ENCODE measurements at regions not wholly inside any gene's neighbourhood (a gene's known extent, or its start where the extent isn't known, plus 50 kb on each side); places are given as distances from the start of the nearest gene placed in this dataset.
"Not testable (repeated sequence)": the region's sequence is repeated elsewhere in the genome, so short reads cannot be mapped to it uniquely, and the experiment has no call there.

DNA sequence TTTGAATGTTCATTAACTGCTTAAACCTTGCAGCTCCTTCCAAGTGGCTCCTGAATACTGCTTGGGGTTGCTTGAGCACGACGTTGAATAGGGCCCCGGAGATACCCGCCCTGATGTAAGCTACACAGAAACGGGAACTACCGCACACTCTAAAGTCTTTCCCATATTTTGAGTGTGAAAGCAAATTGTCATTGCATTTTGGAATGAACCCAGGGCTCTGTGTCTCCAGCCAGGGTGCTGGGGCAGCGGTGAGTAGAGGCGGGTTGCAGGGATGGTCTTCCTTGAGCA is 59.4 kb upstream of the HELT start:
- H3K4me3 ChIP-seq = no peak overlapping the region
- no peak for DNase-seq (ENCODE audit: low spot score in 2 of 2)
- H3K9me3 ChIP-seq = no peaks in the 10 kb centered on the region
- no peaks in the 10 kb centered on the region for H3K27me3 ChIP-seq
- 84% methylated on average over 8 of the region's 8 CpGs for WGBS
- peaks cover 35% of the 10 kb centered on the region for H3K4me1 ChIP-seq
- H3K27ac ChIP-seq = no peak overlapping the region
- no peaks in the 10 kb centered on the region for H3K36me3 ChIP-seq
- no peak for TF ChIP-seq CTCF (IDR thresholded peaks at IDR 0.05)
- TF ChIP-seq POLR2A (IDR thresholded peaks at IDR 0.05) = no peak
- TF ChIP-seq EP300 (IDR thresholded peaks at IDR 0.05) = no peak
- TF ChIP-seq POLR2AphosphoS5 (IDR thresholded peaks at IDR 0.05) = no peak

GRCh38 chr4:184959309-184959708 is 59.0 kb upstream of the HELT start:
- Histone ChIP-seq H3K27ac (no peak overlapping the region), H3K27me3 (no peaks in the 10 kb centered on the region), H3K4me1 (peaks cover 32% of the 10 kb centered on the region), H3K4me3 (no peak overlapping the region), H3K36me3 (no peaks in the 10 kb centered on the region), H3K9me3 (no peaks in the 10 kb centered on the region)
- DNase-seq (ENCODE audit: low spot score in 2 of 2) = no peak
- TF ChIP-seq CTCF (IDR thresholded peaks at IDR 0.05) (no peak), POLR2AphosphoS5 (IDR thresholded peaks at IDR 0.05) (no peak), EP300 (IDR thresholded peaks at IDR 0.05) (no peak), POLR2A (IDR thresholded peaks at IDR 0.05) (no peak)
- 92% methylated on average over 9 of the region's 10 CpGs for WGBS

DNA sequence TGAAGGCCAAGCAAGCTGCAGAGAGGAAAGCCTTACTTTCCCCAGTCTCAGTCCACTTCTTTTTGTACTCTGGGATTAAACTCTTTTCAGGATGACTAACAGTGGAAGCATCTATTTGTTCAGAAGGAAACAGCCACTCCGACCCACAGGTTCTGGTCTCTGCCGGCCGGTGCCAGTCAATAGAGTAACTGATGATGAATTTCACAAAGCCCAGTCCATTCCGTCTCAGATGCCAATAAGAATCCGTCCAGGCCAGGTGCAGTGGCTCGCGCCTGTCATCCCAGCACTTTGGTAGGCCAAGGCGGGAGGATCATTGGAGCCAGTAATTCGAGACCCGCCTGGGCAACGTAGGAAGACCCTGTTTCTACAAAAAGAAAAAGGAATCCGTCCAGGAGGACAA is 58.5 kb upstream of the HELT start:
- H3K27me3 ChIP-seq = no peaks in the 10 kb centered on the region
- no peak overlapping the region for H3K4me3 ChIP-seq
- no peaks in the 10 kb centered on the region for H3K36me3 ChIP-seq
- H3K9me3 ChIP-seq = no peaks in the 10 kb centered on the region
- H3K4me1 ChIP-seq = peaks cover 27% of the 10 kb centered on the region
- H3K27ac ChIP-seq = no peak overlapping the region
- no peak for TF ChIP-seq POLR2AphosphoS5 (IDR thresholded peaks at IDR 0.05)
- TF ChIP-seq POLR2A (IDR thresholded peaks at IDR 0.05) = no peak
- TF ChIP-seq EP300 (IDR thresholded peaks at IDR 0.05) = no peak
- no peak for TF ChIP-seq CTCF (IDR thresholded peaks at IDR 0.05)
- 87% methylated on average over 12 of the region's 12 CpGs for WGBS
- no peak for DNase-seq (ENCODE audit: low spot score in 2 of 2)

- no peak overlapping the region for H3K4me3 ChIP-seq
- no peak for DNase-seq (ENCODE audit: low spot score in 2 of 2)
- WGBS = 50% methylated on average over 11 of the region's 11 CpGs
Measured at GRCh38 chr4:184960505-184960971, 57.8 kb upstream of the HELT start.

DNA sequence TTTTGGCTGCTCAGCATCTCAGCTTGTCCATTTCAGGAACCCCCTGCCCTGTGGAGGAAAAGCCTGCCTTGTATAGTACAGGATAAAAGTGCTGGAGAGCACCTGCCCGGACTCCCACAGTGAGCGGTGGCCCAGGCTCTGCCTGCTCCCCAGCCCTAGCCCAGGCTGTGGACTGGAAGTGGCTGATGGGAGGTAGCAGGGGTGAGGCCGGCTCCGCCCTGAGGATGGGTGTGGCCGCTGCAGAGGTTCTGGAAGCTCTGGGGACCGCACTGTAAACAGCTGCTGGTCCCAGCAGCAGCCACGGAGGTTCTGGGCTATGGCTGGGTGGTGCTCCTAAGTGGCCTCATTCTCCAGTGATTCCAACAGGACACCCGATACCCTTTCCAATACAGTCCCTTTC is 56.6 kb upstream of the HELT start:
- peaks cover 23% of the 10 kb centered on the region for H3K4me1 ChIP-seq
- no peaks in the 10 kb centered on the region for H3K9me3 ChIP-seq
- no peaks in the 10 kb centered on the region for H3K36me3 ChIP-seq
- H3K27me3 ChIP-seq = no peaks in the 10 kb centered on the region
- no peak overlapping the region for H3K27ac ChIP-seq
- no peak overlapping the region for H3K4me3 ChIP-seq
- no peak for DNase-seq (ENCODE audit: low spot score in 2 of 2)
- 49% methylated on average over 8 of the region's 8 CpGs for WGBS
- TF ChIP-seq EP300 (IDR thresholded peaks at IDR 0.05) (no peak), POLR2A (IDR thresholded peaks at IDR 0.05) (no peak)

More at GRCh38 chr4:184960505-184960971, 57.8 kb upstream of the HELT start:
- H3K4me1 ChIP-seq = peaks cover 23% of the 10 kb centered on the region
- H3K9me3 ChIP-seq = no peaks in the 10 kb centered on the region
- H3K27me3 ChIP-seq = no peaks in the 10 kb centered on the region
- no peaks in the 10 kb centered on the region for H3K36me3 ChIP-seq
- H3K27ac ChIP-seq = no peak overlapping the region
- no peak for TF ChIP-seq POLR2A (IDR thresholded peaks at IDR 0.05)
- TF ChIP-seq EP300 (IDR thresholded peaks at IDR 0.05) = no peak
- TF ChIP-seq POLR2AphosphoS5 (IDR thresholded peaks at IDR 0.05) = no peak
- TF ChIP-seq CTCF (IDR thresholded peaks at IDR 0.05) = no peak

GRCh38 chr4:184962125-184962638 is 56.1 kb upstream of the HELT start:
- no peak for TF ChIP-seq POLR2AphosphoS5 (IDR thresholded peaks at IDR 0.05)
- TF ChIP-seq POLR2A (IDR thresholded peaks at IDR 0.05) = no peak
- no peak for TF ChIP-seq EP300 (IDR thresholded peaks at IDR 0.05)
- no peak for TF ChIP-seq CTCF (IDR thresholded peaks at IDR 0.05)
- Histone ChIP-seq H3K4me1 (peaks cover 23% of the 10 kb centered on the region), H3K27ac (no peak overlapping the region), H3K9me3 (no peaks in the 10 kb centered on the region), H3K4me3 (no peak overlapping the region), H3K36me3 (no peaks in the 10 kb centered on the region), H3K27me3 (no peaks in the 10 kb centered on the region)
- WGBS = 85% methylated on average over 11 of the region's 11 CpGs
- DNase-seq (ENCODE audit: low spot score in 2 of 2) = no peak

GRCh38 chr4:184965230-184966050 is 52.9 kb upstream of the HELT start:
- WGBS = 91% methylated on average over 39 of the region's 50 CpGs
- DNase-seq (ENCODE audit: low spot score in 2 of 2); H3K27ac ChIP-seq; H3K36me3 ChIP-seq; H3K9me3 ChIP-seq; H3K4me3 ChIP-seq; H3K27me3 ChIP-seq: not testable (repeated sequence)
- H3K4me1 ChIP-seq = peaks cover 25% of the 10 kb centered on the region
